Tibial artery (tissue), 4 donors: ENCODE measurements at regions not wholly inside any gene's neighbourhood (a gene's known extent, or its start where the extent isn't known, plus 50 kb on each side); places are given as distances from the start of the nearest gene placed in this dataset.

Experiments
- DNase-seq, 2 donors: peaks; one replicate each; pipeline ENCODE4 v3.0.0-alpha.2; 2019
- H3K27ac ChIP-seq, 2 donors: fragments of 200-600 bp; sonication (generic) in 1 of 2; 1 replicate in 1 of 2; 2 replicates in 1 of 2; pipeline ENCODE4 v1.5.1; 2018 to 2019; ENCODE audit warnings: mild to moderate bottlenecking in 1 of 2
- H3K27me3 ChIP-seq, 2 donors: fragments of 200-600 bp; sonication (generic) in 1 of 2; one replicate each; pipeline versions ENCODE4 v1.5.1 to v1.6.0; 2016 to 2019
- H3K36me3 ChIP-seq, 3 donors: fragments of 200-600 bp; sonication (generic) in 2 of 3; one replicate each; pipeline ENCODE4 v1.5.1; 2016 to 2019; ENCODE audit warnings: mild to moderate bottlenecking in 2 of 3
- H3K4me1 ChIP-seq, 4 donors: fragments of 200-600 bp; sonication (generic) in 2 of 4; 1 replicate in 3 of 4; 2 replicates in 1 of 4; pipeline ENCODE4 v1.5.1; 2016 to 2019
- H3K4me3 ChIP-seq, 2 donors: fragments of 200-600 bp; sonication (generic) in 1 of 2; 1 replicate in 1 of 2; 2 replicates in 1 of 2; pipeline ENCODE4 v1.5.1; 2018 to 2019; ENCODE audit warnings: mild to moderate bottlenecking in 2 of 2
- H3K9me3 ChIP-seq, 3 donors: fragments of 200-600 bp; sonication (generic) in 1 of 3; one replicate each; pipeline ENCODE4 v1.5.1; 2016 to 2019
- intact Hi-C: fragments of 100-400 bp; cut with DNase I; formaldehyde crosslinking; loops from one replicate; pipeline ENCODE4 v1.15.0; 2023; ENCODE audit warnings: low total_unique reads
- TF ChIP-seq, protein P1 (sequence below), 2 experiments: fragments of 200-600 bp in 1 of 2; fragments of 450-650 bp in 1 of 2; IDR thresholded peaks; one replicate each; pipeline ENCODE4 v1.5.1; 2017 to 2019; ENCODE audit warnings: antibody characterized with exemption in 2 of 2, mild to moderate bottlenecking in 1 of 2, moderate library complexity in 1 of 2

DNA sequence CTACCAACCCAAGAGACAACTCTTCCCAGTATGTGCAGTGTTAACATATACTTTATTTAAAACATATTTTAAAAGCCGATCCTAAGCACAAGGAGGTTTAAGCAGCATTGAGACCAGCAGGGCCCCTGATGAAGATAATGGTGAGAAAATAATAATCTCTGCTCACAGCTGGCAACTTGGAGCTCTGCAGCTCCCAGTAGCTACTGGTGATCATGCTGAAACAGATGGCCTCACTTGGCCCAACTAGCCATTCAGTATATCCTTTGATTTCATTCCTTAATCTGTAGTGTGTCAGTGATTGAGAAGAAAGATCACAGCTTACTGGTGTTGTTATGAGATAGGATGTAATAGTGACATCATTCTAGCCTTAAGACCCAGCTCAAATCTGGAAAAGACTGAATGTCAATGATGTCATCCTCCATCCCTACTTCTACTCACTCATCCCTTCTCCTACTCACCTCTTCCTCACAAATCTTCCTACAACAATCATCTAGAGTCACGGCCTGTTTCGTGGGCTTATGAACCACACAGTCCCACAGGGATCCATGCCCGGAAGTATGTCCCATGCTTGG is 817.9 kb downstream of the PLA2G4A start:
- Histone ChIP-seq H3K36me3 (no peaks in the 10 kb centered on the region), H3K4me3 (no peak overlapping the region), H3K4me1 (no peaks in the 10 kb centered on the region), H3K27me3 (no peaks in the 10 kb centered on the region), H3K9me3 (no peaks in the 10 kb centered on the region), H3K27ac (no peak overlapping the region)
- intact Hi-C loops: no loop called here
- TF ChIP-seq, protein P1, sequence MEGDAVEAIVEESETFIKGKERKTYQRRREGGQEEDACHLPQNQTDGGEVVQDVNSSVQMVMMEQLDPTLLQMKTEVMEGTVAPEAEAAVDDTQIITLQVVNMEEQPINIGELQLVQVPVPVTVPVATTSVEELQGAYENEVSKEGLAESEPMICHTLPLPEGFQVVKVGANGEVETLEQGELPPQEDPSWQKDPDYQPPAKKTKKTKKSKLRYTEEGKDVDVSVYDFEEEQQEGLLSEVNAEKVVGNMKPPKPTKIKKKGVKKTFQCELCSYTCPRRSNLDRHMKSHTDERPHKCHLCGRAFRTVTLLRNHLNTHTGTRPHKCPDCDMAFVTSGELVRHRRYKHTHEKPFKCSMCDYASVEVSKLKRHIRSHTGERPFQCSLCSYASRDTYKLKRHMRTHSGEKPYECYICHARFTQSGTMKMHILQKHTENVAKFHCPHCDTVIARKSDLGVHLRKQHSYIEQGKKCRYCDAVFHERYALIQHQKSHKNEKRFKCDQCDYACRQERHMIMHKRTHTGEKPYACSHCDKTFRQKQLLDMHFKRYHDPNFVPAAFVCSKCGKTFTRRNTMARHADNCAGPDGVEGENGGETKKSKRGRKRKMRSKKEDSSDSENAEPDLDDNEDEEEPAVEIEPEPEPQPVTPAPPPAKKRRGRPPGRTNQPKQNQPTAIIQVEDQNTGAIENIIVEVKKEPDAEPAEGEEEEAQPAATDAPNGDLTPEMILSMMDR (IDR thresholded peaks at IDR 0.05): no peak
- DNase-seq: no peak

DNA sequence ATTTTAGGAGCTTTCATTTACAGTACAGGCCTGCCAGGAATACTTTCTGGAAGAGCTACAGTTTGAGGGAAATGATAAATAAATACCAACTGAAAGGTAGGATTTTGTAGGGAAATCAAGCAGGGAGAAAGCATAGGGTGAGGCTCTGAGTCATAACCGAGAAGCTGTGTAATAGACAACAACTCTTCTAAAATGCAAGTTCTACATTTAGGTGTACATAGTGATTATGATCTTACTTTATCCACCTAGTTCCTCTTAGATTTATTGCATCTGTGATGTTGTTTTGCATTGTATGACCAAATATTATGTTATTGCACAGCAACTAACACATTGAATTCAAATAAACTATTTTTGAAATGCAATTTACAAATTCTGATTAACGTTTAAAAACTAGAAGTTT is 819.3 kb downstream of the PLA2G4A start:
- no peaks in the 10 kb centered on the region for H3K27me3 ChIP-seq
- H3K4me1 ChIP-seq: no peaks in the 10 kb centered on the region
- intact Hi-C loops: no loop called here
- no peak overlapping the region for H3K27ac ChIP-seq
- TF ChIP-seq, protein P1 (IDR thresholded peaks at IDR 0.05): no peak
- no peak overlapping the region for H3K4me3 ChIP-seq
- DNase-seq: no peak
- H3K36me3 ChIP-seq: no peaks in the 10 kb centered on the region
- H3K9me3 ChIP-seq: no peaks in the 10 kb centered on the region

DNA sequence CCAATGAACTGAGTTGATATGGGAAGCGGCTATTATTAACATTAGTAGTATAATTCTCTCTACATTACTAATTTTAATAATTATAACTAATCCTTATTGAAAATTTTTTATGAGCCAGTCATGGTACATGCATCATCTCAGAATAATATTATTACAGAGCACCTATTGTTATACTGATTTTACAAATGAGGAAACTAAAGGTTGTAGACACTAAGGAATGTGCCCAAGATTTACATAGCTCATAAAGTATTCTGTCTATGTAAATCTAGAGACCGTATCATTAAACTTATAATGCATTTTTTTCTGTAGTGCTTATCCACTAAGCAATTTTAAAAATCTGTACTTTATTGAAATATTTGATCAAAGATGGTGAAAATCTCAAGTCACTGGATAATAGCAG is 825.9 kb downstream of the PLA2G4A start:
- Histone ChIP-seq H3K27me3 (no peaks in the 10 kb centered on the region), H3K4me1 (no peaks in the 10 kb centered on the region), H3K9me3 (no peaks in the 10 kb centered on the region), H3K4me3 (no peak overlapping the region), H3K27ac (no peak overlapping the region), H3K36me3 (no peaks in the 10 kb centered on the region)
- DNase-seq: no peak
- intact Hi-C loops: no loop called here
- TF ChIP-seq, protein P1 (IDR thresholded peaks at IDR 0.05): no peak

DNA sequence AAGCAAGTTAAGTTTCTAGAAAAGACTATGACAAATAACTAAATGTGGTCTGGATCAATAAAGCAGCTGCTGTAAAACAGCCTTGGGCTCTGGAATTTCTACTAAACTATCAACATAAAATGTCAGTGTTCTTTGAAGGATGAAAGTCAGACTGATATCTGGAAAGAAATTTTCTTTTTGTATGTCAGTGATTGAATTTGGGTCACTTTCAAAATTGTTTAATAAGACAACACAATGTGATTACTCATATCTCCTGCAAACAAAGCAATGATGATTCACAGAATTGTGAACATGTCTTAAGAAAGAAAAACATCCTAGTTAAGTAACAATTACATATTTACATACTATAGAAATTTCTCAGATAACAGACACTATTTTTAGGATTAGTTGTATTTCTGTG is 826.4 kb downstream of the PLA2G4A start:
- TF ChIP-seq, protein P1 (IDR thresholded peaks at IDR 0.05): no peak
- Histone ChIP-seq H3K27ac (no peak overlapping the region), H3K4me1 (no peaks in the 10 kb centered on the region), H3K36me3 (no peaks in the 10 kb centered on the region), H3K27me3 (no peaks in the 10 kb centered on the region), H3K4me3 (no peak overlapping the region), H3K9me3 (no peaks in the 10 kb centered on the region)
- no peak for DNase-seq
- intact Hi-C loops: no loop called here

DNA sequence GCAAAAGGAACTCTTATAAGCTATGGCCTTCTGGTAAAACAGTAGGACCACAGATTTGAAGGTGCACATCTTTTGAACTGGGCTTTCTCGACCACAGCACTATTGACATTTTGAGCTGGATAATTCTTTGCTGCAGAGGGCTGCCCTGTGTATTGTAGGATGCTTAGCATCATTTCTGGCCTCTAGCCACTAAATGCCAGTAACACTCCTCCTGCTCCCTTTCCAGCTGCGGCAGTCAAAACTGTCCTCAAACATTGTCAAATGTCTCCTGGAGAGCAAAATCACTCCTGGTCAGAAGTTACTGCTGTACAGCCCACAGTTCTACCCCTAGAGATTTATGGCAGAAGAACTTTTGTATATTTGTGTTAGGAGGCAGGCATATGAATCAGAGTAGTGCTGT is 836.7 kb downstream of the PLA2G4A start:
- H3K4me1 ChIP-seq: no peaks in the 10 kb centered on the region
- no peaks in the 10 kb centered on the region for H3K9me3 ChIP-seq
- H3K36me3 ChIP-seq: no peaks in the 10 kb centered on the region
- no peaks in the 10 kb centered on the region for H3K27me3 ChIP-seq
- DNase-seq: no peak
- intact Hi-C loops: no loop called here
- TF ChIP-seq, protein P1 (IDR thresholded peaks at IDR 0.05): no peak
- no peak overlapping the region for H3K4me3 ChIP-seq
- H3K27ac ChIP-seq: no peak overlapping the region

DNA sequence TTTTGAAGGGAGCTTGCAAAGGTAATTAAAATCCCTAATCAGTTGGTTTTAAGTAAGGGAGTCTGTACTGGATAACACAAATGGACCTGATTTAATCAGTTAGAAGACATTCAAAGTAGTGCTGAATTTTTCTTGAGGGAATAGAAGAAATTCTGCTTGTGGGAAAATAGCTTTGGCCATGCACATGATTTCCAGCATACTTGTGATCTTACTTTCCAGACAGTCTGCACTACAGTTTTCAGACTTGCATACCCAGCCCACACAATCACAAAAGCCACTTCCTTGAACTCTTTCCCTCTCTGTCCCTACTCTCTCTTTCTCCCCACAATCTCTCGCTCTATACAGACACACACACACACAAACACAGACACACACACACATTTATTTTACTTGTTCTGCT is 852.1 kb downstream of the PLA2G4A start:
- TF ChIP-seq, protein P1 (IDR thresholded peaks at IDR 0.05): no peak
- Histone ChIP-seq H3K27me3 (no peaks in the 10 kb centered on the region), H3K4me3 (no peak overlapping the region), H3K9me3 (no peaks in the 10 kb centered on the region), H3K4me1 (no peaks in the 10 kb centered on the region), H3K27ac (no peak overlapping the region), H3K36me3 (no peaks in the 10 kb centered on the region)
- DNase-seq: no peak
- intact Hi-C loops: no loop called here
